ENCODE measurements at regions not wholly inside any gene's neighbourhood (a gene's known extent, or its start where the extent isn't known, plus 50 kb on each side); places are given as distances from the start of the nearest gene placed in this dataset.

DNA sequence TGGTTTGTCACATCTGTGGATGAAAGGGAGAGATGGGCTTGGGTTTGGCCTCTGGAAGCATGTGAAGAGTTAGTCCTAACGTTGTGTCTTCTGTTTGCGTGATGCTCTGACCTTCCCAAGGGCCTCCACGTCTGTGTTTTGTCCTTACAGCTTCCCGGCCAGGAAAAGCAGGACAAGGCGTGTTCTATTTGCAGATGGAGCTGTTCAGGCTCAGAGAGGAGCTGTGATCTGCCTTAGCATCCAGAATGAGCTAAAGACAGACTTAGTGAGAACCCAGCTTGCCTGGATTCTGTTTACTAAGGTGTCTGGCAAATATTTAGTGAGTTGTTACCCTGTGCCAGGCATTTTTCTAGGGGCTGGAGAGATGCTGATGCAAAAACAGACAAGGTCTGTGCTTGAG lies 282.1 kb downstream of the CBLN1 start:
- TF ChIP-seq POLR2A (IDR thresholded peaks at IDR 0.05): no peak
- TF ChIP-seq EP300 (IDR thresholded peaks at IDR 0.05): no peak
- TF ChIP-seq, protein P1, sequence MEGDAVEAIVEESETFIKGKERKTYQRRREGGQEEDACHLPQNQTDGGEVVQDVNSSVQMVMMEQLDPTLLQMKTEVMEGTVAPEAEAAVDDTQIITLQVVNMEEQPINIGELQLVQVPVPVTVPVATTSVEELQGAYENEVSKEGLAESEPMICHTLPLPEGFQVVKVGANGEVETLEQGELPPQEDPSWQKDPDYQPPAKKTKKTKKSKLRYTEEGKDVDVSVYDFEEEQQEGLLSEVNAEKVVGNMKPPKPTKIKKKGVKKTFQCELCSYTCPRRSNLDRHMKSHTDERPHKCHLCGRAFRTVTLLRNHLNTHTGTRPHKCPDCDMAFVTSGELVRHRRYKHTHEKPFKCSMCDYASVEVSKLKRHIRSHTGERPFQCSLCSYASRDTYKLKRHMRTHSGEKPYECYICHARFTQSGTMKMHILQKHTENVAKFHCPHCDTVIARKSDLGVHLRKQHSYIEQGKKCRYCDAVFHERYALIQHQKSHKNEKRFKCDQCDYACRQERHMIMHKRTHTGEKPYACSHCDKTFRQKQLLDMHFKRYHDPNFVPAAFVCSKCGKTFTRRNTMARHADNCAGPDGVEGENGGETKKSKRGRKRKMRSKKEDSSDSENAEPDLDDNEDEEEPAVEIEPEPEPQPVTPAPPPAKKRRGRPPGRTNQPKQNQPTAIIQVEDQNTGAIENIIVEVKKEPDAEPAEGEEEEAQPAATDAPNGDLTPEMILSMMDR (IDR thresholded peaks at IDR 0.05): no peak
- H3K4me1 ChIP-seq: no peaks in the 10 kb centered on the region
- WGBS: 28% methylated on average over 5 of the region's 5 CpGs
- no peaks in the 10 kb centered on the region for H3K36me3 ChIP-seq
- no peak for DNase-seq (ENCODE audit: low spot score in 2 of 2)
- no peak overlapping the region for H3K4me3 ChIP-seq
- H3K27ac ChIP-seq: no peak overlapping the region
- no peaks in the 10 kb centered on the region for H3K27me3 ChIP-seq
- H3K9me3 ChIP-seq: no peaks in the 10 kb centered on the region

DNA sequence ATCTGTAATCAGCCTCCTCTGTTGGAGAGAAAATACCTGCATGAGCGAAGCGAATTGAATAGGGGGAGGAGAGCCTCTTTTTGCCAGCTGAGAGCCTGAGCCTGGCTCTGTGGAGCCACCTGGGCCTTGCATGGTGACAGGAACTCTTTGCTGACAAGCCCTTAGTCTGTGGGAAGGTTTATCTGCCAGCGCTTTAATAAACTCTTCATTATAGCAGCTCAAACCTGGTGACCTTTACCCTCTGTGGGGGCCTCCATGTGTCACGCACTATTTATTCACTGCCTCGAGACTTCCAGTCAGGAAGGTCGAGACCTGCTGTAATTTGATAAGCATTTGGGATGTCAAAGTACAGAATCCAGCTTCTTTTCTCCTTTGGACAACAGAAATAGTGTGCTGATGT lies 282.6 kb downstream of the CBLN1 start:
- no peak for DNase-seq (ENCODE audit: low spot score in 2 of 2)
- no peaks in the 10 kb centered on the region for H3K36me3 ChIP-seq
- TF ChIP-seq, protein P1 (IDR thresholded peaks at IDR 0.05): no peak
- no peak for TF ChIP-seq EP300 (IDR thresholded peaks at IDR 0.05)
- TF ChIP-seq POLR2AphosphoS5 (IDR thresholded peaks at IDR 0.05): no peak
- no peak overlapping the region for H3K4me3 ChIP-seq
- H3K9me3 ChIP-seq: no peaks in the 10 kb centered on the region
- WGBS: 58% methylated on average over 6 of the region's 6 CpGs
- no peak overlapping the region for H3K27ac ChIP-seq
- H3K27me3 ChIP-seq: no peaks in the 10 kb centered on the region
- no peaks in the 10 kb centered on the region for H3K4me1 ChIP-seq

DNA sequence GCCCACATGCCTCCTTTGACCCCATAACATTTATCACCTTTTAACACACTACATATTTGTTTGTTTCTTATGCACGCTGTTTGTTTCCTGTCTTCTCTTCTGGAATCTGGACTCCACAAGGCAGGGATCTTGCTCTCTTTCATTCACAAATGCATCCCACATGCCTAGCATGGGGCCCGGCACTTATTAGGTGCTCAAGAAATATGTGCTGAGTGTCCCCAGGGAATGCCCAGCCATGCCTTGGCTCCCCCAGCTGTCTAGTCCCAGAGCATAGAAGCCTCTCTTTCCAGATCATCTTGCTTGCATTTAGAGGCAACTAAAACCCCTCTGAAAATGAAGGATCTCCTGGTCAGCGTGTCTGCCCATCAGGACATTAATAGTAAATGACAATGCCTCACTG lies 283.7 kb downstream of the CBLN1 start:
- Histone ChIP-seq H3K4me1 (no peaks in the 10 kb centered on the region), H3K27ac (no peak overlapping the region), H3K36me3 (no peaks in the 10 kb centered on the region), H3K27me3 (no peaks in the 10 kb centered on the region), H3K9me3 (no peaks in the 10 kb centered on the region), H3K4me3 (no peak overlapping the region)
- DNase-seq (ENCODE audit: low spot score in 2 of 2): no peak
- TF ChIP-seq EP300 (IDR thresholded peaks at IDR 0.05) (no peak), POLR2A (IDR thresholded peaks at IDR 0.05) (no peak), POLR2AphosphoS5 (IDR thresholded peaks at IDR 0.05) (no peak)
- TF ChIP-seq, protein P1 (IDR thresholded peaks at IDR 0.05): no peak
- WGBS: 73% methylated on average over 3 of the region's 3 CpGs

DNA sequence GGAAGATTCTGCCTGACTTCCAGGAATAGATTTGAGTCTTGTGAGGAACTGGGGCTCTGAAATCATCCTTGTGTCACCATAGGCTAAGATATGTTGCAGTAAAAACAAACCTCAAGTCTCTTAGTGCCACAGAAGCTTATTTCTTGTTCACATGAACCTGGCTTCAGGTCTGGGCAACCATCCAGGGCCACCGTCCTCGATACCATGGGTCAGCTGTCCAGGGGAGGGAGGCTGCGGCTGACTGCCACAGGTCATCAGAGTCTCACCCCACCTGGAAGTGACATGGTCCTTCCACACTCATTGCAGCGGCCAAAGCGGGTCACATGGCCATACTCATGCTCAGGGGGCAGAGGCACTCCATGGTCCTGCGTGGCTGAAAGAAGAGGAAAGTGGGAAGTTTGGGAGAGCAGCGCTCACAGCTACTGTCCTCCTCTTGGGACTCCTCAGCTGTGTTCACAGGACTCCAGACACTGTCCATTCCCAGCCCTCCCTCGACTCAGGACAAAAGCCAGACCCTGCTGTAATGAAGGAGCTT lies 284.5 kb downstream of the CBLN1 start:
- Histone ChIP-seq H3K27ac (no peak overlapping the region), H3K4me1 (no peaks in the 10 kb centered on the region), H3K9me3 (no peaks in the 10 kb centered on the region), H3K36me3 (no peaks in the 10 kb centered on the region), H3K4me3 (no peak overlapping the region), H3K27me3 (no peaks in the 10 kb centered on the region)
- DNase-seq (ENCODE audit: low spot score in 2 of 2): no peak
- TF ChIP-seq POLR2A (IDR thresholded peaks at IDR 0.05): no peak
- no peak for TF ChIP-seq POLR2AphosphoS5 (IDR thresholded peaks at IDR 0.05)
- TF ChIP-seq, protein P1 (IDR thresholded peaks at IDR 0.05): no peak
- no peak for TF ChIP-seq EP300 (IDR thresholded peaks at IDR 0.05)
- 83% methylated on average over 7 of the region's 8 CpGs for WGBS

DNA sequence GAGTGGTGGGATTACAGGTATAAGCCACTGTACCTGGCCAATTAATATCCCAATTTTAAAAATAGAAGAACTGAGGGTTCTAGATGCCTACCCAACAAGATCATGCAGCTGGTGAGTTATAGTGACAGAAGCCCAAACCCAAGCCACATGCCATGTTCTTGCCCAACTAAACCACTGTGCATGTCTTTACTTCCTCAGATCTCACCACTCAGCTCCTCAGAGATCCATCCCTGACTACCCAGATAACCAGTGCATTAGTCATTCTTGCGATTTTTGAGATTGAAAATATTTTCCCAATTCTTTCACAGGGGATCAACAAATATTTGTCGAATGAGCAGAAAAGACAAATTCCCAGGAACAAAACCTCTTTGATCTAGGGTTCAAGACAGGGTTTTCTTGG lies 303.1 kb downstream of the CBLN1 start:
- Histone ChIP-seq H3K4me1 (no peaks in the 10 kb centered on the region), H3K27ac (no peak overlapping the region), H3K9me3 (no peaks in the 10 kb centered on the region), H3K4me3 (no peak overlapping the region), H3K27me3 (no peaks in the 10 kb centered on the region), H3K36me3 (no peaks in the 10 kb centered on the region)
- TF ChIP-seq, protein P1 (IDR thresholded peaks at IDR 0.05): no peak
- no peak for DNase-seq (ENCODE audit: low spot score in 2 of 2)
- WGBS: 89% methylated on average over 2 of the region's 2 CpGs

All from suprapubic skin (tissue), 4 donors.